ENCODE measurements at regions not wholly inside any gene's neighbourhood (a gene's known extent, or its start where the extent isn't known, plus 50 kb on each side); places are given as distances from the start of the nearest gene placed in this dataset.

- no peaks in the 10 kb centered on the region for H3K36me3 ChIP-seq (ENCODE audit: control insufficient read depth in 2 of 4, insufficient read depth in 4 of 4, low read length in 3 of 4)
- H2BK5ac ChIP-seq (ENCODE audit: low read depth, low read length) = no peak overlapping the region
- H2BK12ac ChIP-seq (ENCODE audit: low read depth, low read length) = no peak overlapping the region
- H3K79me1 ChIP-seq (ENCODE audit: low read depth, low read length) = no peaks in the 10 kb centered on the region
- H4K5ac ChIP-seq (ENCODE audit: insufficient read length, low read depth, low read length) = no peak overlapping the region
- H4K8ac ChIP-seq (ENCODE audit: extremely low read depth, insufficient read depth, low read length) = no peak overlapping the region
- no peak overlapping the region for H2AFZ ChIP-seq (ENCODE audit: low read length)
- H3K27ac ChIP-seq (ENCODE audit: low read depth, low read length) = no peak overlapping the region
- H3K4me2 ChIP-seq (ENCODE audit: insufficient read depth in 1 of 2, low read depth in 2 of 2, low read length in 2 of 2) = no peak overlapping the region
- no peak overlapping the region for H2AK5ac ChIP-seq (ENCODE audit: low read depth, low read length)
- no peak overlapping the region for H2BK120ac ChIP-seq (replicated peaks; ENCODE audit: low read depth, low read length)
- H2BK20ac ChIP-seq (ENCODE audit: low read length) = no peak overlapping the region
- ChIA-PET CTCF (ENCODE audit: partially characterized antibody) (no interaction called here), POLR2A (ENCODE audit: partially characterized antibody) (no interaction called here)
- H3K79me2 ChIP-seq (ENCODE audit: control insufficient read depth in 1 of 2, insufficient read depth in 2 of 2, low read length in 2 of 2) = no peaks in the 10 kb centered on the region
- H4K91ac ChIP-seq (replicated peaks; ENCODE audit: insufficient read length, low read length) = no peak overlapping the region
- no peak overlapping the region for H3K23ac ChIP-seq (ENCODE audit: insufficient read length)
- no peak overlapping the region for H3K18ac ChIP-seq (ENCODE audit: extremely low read depth, low read length)
- FAIRE-seq = no peak
- no peak overlapping the region for H3K9ac ChIP-seq (replicated peaks in 1 of 4; ENCODE audit: extremely low read depth in 1 of 4, low read depth in 3 of 4, low read length in 3 of 4)
- H3K4me1 ChIP-seq (replicated peaks in 1 of 4; ENCODE audit: control insufficient read depth in 3 of 4, insufficient read depth in 4 of 4, low read length in 3 of 4) = no peaks in the 10 kb centered on the region
- H3K14ac ChIP-seq (ENCODE audit: insufficient read length) = no peak overlapping the region
- H3K4me3 ChIP-seq (ENCODE audit: extremely low read depth in 1 of 4, insufficient read depth in 2 of 4, low read depth in 3 of 4, low read length in 4 of 4) = no peak overlapping the region
- H4K20me1 ChIP-seq (replicated peaks in 1 of 2; ENCODE audit: control insufficient read depth in 1 of 2, insufficient read depth in 2 of 2, low read length in 2 of 2) = no peaks in the 10 kb centered on the region
- no peak for TF ChIP-seq RNF2 (IDR thresholded peaks at IDR 0.05; ENCODE audit: borderline replicate concordance, low read depth, low read length, missing control alignments, poor library complexity, severe bottlenecking)
- no peak for TF ChIP-seq GABPA (IDR thresholded peaks at IDR 0.05; ENCODE audit: borderline replicate concordance, insufficient read depth, low read length)
- no peak for TF ChIP-seq RFX5 (IDR thresholded peaks at IDR 0.05; ENCODE audit: borderline replicate concordance, low read depth, low read length)
- no peaks in the 10 kb centered on the region for H3K27me3 ChIP-seq (replicated peaks in 1 of 4; ENCODE audit: control insufficient read depth in 3 of 4, extremely low read depth in 1 of 4, insufficient read depth in 3 of 4, low read length in 3 of 4)
- no peak overlapping the region for H3K4ac ChIP-seq (replicated peaks; ENCODE audit: insufficient read length, low read depth, low read length)
- 94% methylated on average over 1 of the region's 1 CpG; no CpG with 5 or more reads in 1 of the 2 experiments for WGBS, 2 experiments (ENCODE audit: extremely low coverage in 1 of 2, insufficient coverage in 1 of 2, insufficient read length in 1 of 2, insufficient replicate concordance in 2 of 2, low coverage in 1 of 2, low lambda C conversion rate in 2 of 2, missing lambda C conversion rate in 1 of 2)
- H3K56ac ChIP-seq (replicated peaks; ENCODE audit: insufficient read length, low read depth, low read length) = no peak overlapping the region
- no peaks in the 10 kb centered on the region for H3K23me2 ChIP-seq (ENCODE audit: low read depth, low read length)
- no peaks in the 10 kb centered on the region for H3K9me3 ChIP-seq (ENCODE audit: insufficient read depth in 2 of 2, low read depth in 1 of 2, low read length in 1 of 2)
- no peak for DNase-seq (ENCODE audit: low read depth in 1 of 2, low spot score in 2 of 2)
- no peak overlapping the region for H2BK15ac ChIP-seq (ENCODE audit: low read length)
Measured at GRCh38 chr15:87129916-87130315, 1050.2 kb downstream of the AGBL1 start.
